ENCODE measurements at regions not wholly inside any gene's neighbourhood (a gene's known extent, or its start where the extent isn't known, plus 50 kb on each side); places are given as distances from the start of the nearest gene placed in this dataset.
"Not testable (repeated sequence)": the region's sequence is repeated elsewhere in the genome, so short reads cannot be mapped to it uniquely, and the experiment has no call there.

DNA sequence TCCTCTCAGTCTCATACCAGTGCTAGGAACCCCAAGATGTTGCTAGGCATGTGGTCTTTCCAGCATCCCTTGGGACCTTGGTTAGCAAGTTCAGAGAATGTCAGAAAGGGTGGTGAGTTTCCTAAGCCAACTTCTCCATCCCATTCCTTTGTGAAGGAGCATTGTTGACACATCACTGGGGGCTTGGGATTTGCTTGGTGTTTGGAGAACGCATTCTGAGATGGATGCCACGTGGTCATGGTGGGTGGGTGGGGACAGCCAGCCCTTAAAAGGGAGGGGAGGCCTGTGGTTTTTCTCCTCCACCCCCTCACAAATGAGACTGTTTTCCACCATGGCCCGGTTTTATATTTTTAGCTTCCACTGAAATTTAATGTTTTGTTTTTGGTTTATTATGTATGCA, 83.3 kb upstream of the ZNF536 start:
- Histone ChIP-seq H3K27me3 (ENCODE audit: insufficient read depth, poor library complexity, severe bottlenecking) (no peaks in the 10 kb centered on the region), H3K4me1 (ENCODE audit: insufficient read depth, poor library complexity, severe bottlenecking) (no peaks in the 10 kb centered on the region), H3K36me3 (ENCODE audit: low read depth) (no peaks in the 10 kb centered on the region), H3K9me3 (ENCODE audit: severe bottlenecking) (no peaks in the 10 kb centered on the region), H3K4me3 (ENCODE audit: severe bottlenecking) (no peak overlapping the region), H3K27ac (ENCODE audit: poor library complexity, severe bottlenecking) (no peak overlapping the region)
- no peak for DNase-seq (ENCODE audit: low spot score)
- TF ChIP-seq, protein P1, sequence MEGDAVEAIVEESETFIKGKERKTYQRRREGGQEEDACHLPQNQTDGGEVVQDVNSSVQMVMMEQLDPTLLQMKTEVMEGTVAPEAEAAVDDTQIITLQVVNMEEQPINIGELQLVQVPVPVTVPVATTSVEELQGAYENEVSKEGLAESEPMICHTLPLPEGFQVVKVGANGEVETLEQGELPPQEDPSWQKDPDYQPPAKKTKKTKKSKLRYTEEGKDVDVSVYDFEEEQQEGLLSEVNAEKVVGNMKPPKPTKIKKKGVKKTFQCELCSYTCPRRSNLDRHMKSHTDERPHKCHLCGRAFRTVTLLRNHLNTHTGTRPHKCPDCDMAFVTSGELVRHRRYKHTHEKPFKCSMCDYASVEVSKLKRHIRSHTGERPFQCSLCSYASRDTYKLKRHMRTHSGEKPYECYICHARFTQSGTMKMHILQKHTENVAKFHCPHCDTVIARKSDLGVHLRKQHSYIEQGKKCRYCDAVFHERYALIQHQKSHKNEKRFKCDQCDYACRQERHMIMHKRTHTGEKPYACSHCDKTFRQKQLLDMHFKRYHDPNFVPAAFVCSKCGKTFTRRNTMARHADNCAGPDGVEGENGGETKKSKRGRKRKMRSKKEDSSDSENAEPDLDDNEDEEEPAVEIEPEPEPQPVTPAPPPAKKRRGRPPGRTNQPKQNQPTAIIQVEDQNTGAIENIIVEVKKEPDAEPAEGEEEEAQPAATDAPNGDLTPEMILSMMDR (IDR thresholded peaks at IDR 0.05; ENCODE audit: poor library complexity, severe bottlenecking) = no peak
- no peak for ATAC-seq (ENCODE audit: low read depth)

- DNase-seq (ENCODE audit: low spot score) (no peak), ATAC-seq (ENCODE audit: low read depth) (no peak)
- TF ChIP-seq, protein P1 (IDR thresholded peaks at IDR 0.05; ENCODE audit: poor library complexity, severe bottlenecking) = no peak
These were observed 82.8 kb upstream of the ZNF536 start for GRCh38 chr19:30289336-30289735.

DNA sequence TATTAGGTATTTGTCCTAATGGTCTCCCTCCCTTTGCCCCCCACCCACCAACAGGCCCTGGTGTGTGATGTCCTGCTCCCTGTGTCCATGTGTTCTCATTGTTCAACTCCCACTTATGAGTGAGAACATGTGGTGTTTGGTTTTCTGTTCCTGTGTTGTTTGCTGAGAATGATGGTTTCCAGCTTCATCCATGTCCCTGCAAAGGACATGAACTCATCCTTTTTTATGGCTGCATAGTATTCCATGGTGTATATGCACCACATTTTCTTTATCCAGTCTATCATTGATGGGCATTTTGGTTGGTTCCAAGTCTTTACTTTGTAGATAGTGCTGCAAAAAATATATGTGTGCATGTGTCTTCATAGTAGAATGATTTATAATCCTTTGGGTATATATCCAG, 81.4 kb upstream of the ZNF536 start:
- not testable (repeated sequence) for H3K27me3 ChIP-seq (ENCODE audit: insufficient read depth, poor library complexity, severe bottlenecking); H3K27ac ChIP-seq (ENCODE audit: poor library complexity, severe bottlenecking); H3K4me1 ChIP-seq (ENCODE audit: insufficient read depth, poor library complexity, severe bottlenecking); H3K4me3 ChIP-seq (ENCODE audit: severe bottlenecking); H3K9me3 ChIP-seq (ENCODE audit: severe bottlenecking); DNase-seq (ENCODE audit: low spot score); H3K36me3 ChIP-seq (ENCODE audit: low read depth); ATAC-seq (ENCODE audit: low read depth)

More at GRCh38 chr19:30289336-30289735, 82.8 kb upstream of the ZNF536 start:
- H3K4me3 ChIP-seq (ENCODE audit: severe bottlenecking) = no peak overlapping the region
- no peaks in the 10 kb centered on the region for H3K4me1 ChIP-seq (ENCODE audit: insufficient read depth, poor library complexity, severe bottlenecking)
- H3K27me3 ChIP-seq (ENCODE audit: insufficient read depth, poor library complexity, severe bottlenecking) = no peaks in the 10 kb centered on the region
- no peak overlapping the region for H3K27ac ChIP-seq (ENCODE audit: poor library complexity, severe bottlenecking)
- H3K9me3 ChIP-seq (ENCODE audit: severe bottlenecking) = no peaks in the 10 kb centered on the region
- H3K36me3 ChIP-seq (ENCODE audit: low read depth) = no peaks in the 10 kb centered on the region

DNA sequence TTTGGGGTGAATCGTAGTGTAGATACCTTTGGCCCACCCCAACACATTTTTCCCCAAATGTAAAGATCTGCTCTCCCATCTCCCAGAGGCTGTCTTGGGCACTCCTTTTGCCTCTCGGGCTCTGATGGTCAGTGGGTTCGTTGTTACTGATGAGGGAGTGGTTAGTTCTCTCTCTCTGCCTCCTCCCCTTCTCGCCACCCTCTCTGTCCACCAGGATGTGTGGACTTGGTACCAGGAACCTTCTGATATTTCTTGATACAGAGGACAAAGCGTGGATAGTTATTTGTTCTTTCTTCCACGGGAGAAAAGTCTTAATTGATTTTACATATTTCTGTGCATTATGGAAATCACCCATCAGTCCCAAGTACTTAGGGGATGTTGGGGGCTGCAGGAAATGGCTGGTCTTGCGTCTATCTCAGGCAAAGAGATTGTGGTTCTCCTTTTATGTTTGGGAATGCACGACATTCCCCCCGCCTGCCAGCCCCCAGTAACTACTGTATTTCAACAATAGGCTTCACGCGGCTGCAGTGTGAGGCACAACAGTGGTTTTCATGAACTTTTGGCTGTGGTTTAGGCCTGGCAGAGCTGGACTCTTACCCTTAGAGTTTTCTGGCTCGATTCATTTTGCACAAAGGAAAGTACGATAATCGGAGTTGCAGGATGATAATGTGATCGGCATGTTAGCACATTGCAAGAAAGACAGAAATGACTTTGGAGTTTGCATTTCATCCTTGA, 79.0 kb upstream of the ZNF536 start:
- Histone ChIP-seq H3K4me3 (ENCODE audit: severe bottlenecking) (no peak overlapping the region), H3K27me3 (ENCODE audit: insufficient read depth, poor library complexity, severe bottlenecking) (no peaks in the 10 kb centered on the region), H3K27ac (ENCODE audit: poor library complexity, severe bottlenecking) (no peak overlapping the region), H3K4me1 (ENCODE audit: insufficient read depth, poor library complexity, severe bottlenecking) (no peaks in the 10 kb centered on the region), H3K9me3 (ENCODE audit: severe bottlenecking) (no peaks in the 10 kb centered on the region), H3K36me3 (ENCODE audit: low read depth) (no peaks in the 10 kb centered on the region)
- TF ChIP-seq, protein P1 (IDR thresholded peaks at IDR 0.05; ENCODE audit: poor library complexity, severe bottlenecking) = no peak
- no peak for DNase-seq (ENCODE audit: low spot score)
- no peak for ATAC-seq (ENCODE audit: low read depth)

DNA sequence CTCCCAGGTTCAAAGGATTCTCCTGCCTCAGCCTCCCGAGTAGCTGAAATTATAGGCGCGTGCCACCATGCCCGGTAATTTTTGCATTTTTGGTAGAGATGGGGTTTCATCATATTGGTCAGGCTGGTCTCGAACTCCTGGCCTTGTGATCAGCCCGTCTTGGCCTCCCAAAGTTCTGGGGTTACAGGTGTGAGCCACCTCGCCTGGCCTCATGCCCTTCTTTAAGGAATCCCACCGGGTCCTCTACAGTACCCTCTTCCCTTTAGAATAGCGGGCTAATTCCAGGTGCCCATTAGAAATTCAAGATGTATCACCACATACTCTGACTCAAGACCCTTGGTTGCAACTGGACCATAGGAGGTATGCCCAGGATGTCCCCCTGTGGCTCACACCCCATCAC, 74.2 kb upstream of the ZNF536 start:
- H3K4me3 ChIP-seq (ENCODE audit: severe bottlenecking) = no peak overlapping the region
- H3K9me3 ChIP-seq (ENCODE audit: severe bottlenecking) = no peaks in the 10 kb centered on the region
- no peak for DNase-seq (ENCODE audit: low spot score)
- ATAC-seq (ENCODE audit: low read depth) = no peak
- H3K36me3 ChIP-seq (ENCODE audit: low read depth) = no peaks in the 10 kb centered on the region
- no peaks in the 10 kb centered on the region for H3K27me3 ChIP-seq (ENCODE audit: insufficient read depth, poor library complexity, severe bottlenecking)
- no peaks in the 10 kb centered on the region for H3K4me1 ChIP-seq (ENCODE audit: insufficient read depth, poor library complexity, severe bottlenecking)
- no peak overlapping the region for H3K27ac ChIP-seq (ENCODE audit: poor library complexity, severe bottlenecking)
- TF ChIP-seq, protein P1 (IDR thresholded peaks at IDR 0.05; ENCODE audit: poor library complexity, severe bottlenecking) = no peak

All from RWPE2 (cell line).